ENCODE measurements at regions not wholly inside any gene's neighbourhood (a gene's known extent, or its start where the extent isn't known, plus 50 kb on each side); places are given as distances from the start of the nearest gene placed in this dataset.

DNA sequence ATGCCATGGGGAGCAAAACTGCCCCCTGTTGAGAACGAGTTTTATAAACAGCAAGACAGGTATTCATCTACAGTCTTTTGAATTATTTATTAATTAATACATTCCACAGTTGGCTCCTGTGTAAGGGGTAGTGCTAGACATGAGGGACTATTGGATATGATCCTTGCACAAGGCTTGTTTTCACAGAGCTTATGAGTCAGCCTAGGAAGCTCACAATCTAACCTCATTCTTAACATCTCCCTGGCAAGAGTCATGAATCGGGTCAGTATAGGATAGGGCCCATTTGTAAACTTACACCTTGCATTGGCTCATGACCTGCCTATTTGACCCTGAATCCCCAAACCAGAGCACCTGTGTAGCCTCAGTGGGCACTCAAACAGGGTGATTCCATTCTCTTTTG, 209.1 kb upstream of the HCCS start:
- DNase-seq: no peak

DNA sequence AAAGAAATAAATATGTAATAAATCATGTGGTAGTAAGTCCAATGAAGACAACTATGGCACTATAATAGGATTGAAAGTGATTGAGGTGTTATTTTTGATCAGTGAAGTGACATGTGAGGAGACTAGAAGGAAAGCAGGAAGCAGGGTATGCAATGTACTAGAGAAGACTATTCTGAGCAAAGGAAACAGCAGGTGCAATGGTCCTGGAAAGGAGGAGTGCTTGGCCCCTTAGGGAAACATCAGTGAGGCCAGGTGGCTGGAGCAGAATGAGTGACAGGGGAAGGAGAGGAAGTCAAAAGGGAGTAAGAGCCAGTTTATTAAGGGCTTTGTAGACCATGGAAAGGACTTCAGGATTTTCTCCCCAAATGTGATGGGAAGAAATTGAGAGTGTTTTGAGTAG, 207.6 kb upstream of the HCCS start:
- no peak for DNase-seq

DNA sequence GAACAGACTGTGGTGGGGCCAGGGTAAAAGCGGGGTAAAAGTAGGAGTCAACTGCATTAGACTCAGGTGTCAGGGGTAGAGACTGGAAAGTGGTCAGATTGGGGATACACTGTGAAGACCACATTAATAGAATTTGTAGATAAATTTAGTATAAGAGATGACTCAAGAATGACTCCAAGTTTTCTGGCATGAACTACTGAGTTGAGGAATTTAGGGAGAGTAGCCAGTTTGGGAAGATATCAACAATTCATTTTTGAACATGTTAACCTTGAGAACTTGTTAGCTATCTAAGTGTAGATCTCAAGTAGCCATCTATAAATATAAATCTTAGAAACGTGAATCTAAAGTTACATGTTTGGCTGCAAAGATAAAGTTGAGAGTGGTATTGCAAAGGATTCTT, 206.9 kb upstream of the HCCS start:
- no peak for DNase-seq

DNA sequence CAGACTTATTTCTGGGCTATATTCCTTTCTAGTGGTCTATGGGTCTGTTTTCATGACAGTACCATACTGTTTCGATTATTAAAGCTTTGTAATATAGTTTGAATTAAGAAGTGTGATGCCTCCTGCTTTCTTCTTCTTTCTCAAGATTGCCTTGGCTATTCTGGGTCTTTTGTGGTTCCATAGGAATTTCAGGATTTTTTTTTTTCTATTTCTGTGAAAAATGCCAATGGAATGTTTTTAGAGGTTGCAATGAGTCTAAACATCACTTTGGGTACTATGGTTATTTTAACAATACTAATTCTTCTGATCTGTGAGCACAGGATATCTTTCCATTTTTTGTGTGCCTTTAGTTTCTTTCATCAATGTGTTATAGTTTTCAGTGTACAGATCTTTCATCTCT, 204.3 kb upstream of the HCCS start:
- DNase-seq: no peak

DNA sequence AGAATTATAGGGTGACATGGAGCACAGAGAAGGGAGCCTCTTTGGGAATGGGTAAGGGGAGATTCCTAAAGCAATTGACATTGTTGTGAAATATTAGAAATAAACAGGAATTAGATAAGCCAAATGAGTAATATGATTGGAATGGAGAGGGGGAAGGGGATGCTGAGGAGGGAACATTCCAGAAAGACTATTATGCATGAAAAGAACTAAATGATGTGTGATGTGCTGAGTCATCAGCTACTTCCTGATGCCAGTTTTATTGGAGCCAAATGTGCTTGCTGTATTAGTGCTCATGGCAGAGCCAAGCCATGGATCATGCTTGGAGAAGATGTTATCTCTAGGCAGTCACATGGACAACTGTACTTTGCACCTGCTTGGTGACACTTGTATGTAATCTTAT, 189.0 kb upstream of the HCCS start:
- DNase-seq: peak; percentile 37

DNA sequence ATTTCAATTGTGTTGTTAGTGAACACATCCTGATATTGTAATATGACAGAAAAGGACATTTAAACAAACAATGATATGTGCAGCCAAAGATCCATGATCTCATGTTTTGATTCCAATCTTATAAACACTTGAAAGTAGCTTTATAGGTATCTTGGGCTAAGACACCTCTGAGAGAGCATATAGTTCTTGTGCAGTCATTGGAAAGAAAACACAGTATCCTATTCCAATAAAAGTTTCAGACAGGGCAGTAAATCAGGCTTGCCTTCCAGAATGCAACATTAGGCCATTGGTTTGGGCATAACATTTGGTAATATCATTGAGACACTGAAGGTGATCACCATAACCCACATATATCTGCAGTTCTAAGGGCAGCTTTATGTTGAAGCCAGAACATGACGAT, 188.3 kb upstream of the HCCS start:
- peak; percentile 31 for DNase-seq

DNA sequence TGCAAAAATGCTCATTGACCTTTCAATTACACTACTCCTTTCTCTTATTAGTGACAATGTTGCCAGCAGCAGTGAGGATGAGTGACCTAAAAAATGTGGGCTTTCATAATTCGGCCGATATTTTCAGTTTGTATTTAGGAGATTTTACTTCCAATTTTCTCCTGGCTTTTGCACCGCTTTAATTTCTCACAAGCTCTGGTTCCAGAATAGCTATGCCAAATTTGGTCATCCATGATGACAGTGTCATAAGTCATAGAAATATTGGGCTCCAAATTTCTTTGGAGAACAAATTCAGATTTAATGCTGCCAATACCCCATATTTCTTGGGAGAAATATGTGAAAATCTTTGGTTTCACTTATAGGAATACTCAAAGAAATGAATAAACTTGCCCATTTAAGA, 187.7 kb upstream of the HCCS start:
- DNase-seq: no peak

DNA sequence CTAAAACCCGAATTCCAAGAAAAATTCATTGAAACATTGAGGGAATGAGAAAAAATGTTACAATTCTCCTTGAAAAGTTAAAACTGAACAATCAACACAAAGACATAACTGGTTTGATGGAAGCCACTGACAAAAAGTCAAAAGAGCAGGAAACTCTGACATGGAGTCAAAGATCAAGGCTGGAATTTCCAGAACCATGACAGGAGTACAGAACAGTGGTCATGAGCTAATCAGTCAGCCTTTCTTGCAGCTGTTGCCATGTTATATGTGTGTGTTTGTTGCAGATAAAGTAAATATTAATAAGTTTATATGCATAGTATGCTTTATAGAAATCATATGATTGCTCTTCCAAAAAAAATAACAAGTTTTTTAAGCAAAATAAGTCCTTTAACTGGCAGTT, 184.7 kb upstream of the HCCS start:
- no peak for DNase-seq

DNA sequence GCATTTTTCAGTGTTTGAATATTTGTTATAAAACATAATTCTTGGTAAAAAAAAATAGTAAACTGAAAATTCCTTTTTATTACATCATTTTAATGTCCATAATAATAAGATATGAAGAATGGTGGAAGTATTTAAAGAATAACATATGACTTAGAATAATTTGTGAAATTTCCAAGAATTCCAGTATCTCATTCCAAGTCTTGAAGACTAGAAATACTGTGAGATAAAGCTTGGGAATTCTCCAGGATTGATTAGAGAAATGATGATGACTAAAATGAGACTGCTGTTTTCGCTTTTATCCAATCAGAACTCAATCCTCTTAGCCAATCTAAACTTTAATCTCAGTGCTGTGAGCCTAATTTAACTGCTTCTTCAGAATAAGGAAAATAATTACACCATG, 184.2 kb upstream of the HCCS start:
- DNase-seq: no peak

DNA sequence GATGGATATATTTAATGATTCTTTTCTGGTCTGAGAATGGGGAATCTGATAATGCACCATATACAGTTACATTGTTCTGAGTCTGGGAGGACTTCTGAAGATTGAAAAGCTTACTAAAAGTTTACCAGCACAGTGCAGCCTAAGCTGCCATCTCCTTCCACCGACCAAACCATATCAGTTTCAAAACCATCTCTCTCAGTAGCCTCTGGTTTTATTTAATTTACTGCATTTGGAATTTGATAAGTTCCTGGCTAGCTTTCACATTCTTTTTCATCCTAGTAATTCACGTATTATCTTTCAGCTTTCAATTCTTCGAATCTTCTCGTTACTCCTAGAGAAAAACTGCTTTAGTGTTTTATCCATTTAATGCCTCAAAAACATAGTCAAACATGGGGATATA, 181.4 kb upstream of the HCCS start:
- DNase-seq: no peak

DNA sequence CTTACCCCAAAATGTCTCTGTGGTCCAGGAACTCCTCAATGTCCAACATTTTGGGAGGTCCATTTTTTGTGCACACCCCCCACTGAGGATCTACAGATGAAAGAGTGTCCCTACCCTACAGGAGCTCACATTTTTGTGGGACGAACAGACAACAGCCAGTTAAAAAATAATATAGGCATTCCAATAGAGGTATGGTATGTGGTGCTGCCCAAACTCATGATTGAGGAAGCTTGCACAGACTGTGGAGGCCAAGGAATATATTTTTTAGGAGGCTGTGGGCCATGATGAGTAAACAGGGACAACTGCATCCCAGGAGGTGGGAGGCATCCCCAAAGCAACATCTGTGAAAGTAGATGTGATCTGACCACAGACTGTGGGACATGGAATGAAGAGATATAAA, 181.0 kb upstream of the HCCS start:
- no peak for DNase-seq

DNA sequence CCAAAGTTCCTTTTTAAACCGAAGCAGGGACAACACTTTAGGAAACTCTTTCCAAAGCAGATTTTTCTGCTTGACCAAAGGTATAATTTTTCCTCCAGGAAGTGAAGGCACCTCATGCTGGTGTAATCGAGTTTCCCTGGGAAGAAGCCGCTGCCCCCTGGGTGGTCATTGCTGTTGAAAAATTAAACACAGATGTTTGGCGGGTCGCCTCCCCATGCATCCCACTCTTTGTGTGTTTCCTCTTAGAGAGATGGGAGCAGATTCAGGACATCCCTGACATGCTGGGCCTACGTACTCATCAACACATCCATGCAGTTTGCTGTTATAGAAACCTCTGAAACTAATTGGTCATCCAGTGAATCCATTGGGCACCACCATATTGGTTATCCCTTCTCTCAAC, 179.2 kb upstream of the HCCS start:
- no peak for DNase-seq

DNA sequence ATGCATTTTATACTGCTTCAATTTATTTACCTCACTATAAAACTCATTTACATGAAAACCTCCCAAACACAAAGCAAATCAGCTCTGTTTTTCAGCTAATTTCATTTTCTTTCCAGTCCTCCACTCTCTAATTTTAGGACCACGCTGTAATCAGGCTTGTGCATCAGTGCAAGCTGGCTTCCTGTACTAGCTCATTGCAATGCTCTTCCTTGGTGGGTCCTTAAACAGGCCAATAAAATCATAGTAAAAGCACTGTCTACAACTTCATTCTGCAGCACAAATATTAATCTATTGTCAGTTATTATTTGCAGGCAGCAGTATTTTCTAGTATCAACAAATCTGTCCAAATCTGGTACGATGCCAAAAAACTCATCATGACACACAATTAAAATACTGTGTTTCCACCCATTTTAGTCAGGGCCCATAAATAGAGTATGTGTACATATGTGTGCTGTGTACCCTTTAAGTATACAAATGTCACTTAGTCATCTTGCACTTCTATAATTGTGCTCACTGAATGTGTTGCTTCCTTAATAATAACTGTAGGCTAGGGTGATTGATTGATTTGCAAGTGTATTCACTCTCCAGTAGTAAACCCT, 178.2 kb upstream of the HCCS start:
- no peak for DNase-seq

DNA sequence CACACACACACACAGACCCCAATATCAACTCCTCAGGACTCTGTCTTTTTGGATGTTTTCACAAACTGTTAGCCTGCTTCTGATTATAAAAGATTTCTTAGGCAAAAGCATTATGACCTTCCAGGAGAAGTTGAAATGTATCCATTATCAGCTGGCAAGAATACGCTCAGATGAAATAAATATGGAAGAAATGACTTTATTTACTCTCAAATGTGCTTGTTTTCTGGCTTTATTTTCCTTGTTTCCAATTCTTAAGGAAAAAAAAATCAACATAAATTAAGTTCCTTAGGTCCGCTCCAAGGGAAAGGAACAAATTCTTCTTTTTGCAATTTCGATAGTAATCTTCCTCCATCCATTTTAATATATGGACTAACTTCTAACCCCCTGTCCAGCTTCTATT, 175.6 kb upstream of the HCCS start:
- DNase-seq: no peak

DNA sequence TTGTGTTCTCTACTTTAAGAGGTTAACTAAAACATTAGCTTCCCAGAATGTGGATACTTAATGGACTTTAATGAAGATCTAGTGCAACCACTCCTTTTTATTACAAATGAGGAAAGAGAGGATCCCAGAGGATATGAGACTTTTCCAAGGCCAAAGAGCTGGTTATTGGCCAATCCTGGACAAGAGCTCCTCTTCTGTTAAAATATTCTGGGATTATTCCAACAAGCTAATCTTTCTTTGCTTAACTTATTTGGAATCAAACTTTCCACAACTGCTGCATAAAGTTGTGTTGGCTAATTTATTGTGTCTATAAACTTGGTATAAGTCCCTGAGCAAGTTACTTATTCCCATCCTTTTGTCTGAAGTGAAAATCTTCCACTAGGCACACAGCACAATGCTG, 174.2 kb upstream of the HCCS start:
- no peak for DNase-seq

DNA sequence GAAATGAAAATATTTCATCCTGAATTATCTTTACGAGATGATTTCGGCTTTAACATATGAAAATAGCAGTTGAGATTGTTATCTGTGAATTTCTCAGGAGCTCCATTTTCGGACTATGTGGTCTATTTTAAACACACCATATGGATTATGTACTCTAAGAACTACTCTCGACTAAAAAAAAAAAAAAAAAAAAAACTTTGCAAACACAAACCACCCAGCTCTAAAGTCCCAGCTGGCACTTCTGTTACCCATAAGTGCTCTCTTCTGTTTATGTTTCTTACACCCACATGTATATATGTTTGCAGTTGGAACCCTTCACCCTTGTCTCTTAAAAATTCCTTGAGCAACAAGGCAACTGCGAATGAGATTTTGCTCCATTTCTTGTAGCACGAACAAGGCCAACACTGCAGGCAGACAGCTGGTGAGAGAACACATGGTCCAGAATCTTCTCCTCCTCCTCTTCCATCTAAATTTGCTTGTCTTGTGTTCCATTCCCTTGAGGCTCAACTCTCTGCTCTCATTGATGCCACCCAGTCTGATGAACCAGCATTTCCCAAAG, 172.7 kb upstream of the HCCS start:
- DNase-seq: no peak

DNA sequence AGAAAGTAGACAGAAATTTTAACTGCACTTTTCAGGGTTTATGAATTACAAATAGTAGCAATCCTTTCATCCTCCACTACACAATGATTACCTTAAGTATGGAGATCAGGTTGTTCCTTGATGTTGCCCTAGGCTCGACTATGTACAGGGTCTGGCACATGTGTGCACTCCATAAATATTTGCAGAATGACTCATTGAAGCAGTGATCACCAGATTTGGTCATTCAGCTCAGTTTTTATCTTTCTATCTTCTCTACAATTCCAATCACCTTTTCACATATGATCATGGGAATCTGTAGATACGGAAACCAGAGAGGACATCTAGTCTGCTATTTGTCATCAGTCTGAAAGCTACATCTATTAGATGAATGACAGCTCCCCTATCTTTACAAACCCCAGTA, 171.7 kb upstream of the HCCS start:
- no peak for DNase-seq

DNA sequence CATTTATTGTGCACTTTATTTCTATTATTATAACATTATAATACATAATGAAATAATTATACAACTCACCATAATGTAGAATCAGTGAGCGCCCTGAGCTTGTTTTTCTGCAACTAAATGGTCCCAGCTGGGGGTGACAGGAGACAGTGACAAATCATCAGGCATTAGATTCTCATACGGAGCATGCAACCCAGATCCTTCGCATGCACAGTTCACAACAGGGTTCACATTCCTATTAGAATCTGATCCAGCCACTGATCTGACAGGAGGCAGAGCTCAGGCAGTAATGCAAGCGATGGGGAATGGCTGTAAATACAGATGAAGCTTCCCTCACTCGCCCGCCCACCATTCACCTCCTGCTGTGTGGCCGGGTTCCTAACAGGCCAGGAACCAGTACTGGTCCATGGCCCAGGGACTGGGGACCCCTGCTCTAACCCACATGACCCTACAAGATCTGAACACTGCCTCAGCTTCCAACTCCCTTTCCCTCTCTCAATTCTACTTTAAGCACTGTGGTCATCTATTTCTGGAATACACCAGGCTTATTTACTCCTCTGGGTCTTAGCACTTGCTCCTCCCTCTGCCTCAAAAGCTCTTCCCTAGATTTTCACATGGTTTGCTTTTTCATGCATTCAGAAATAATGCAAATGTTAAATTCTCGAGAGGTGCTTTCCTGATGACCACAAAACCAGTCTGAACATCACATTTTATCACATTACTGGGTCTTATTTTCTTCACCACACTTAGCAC, 166.8 kb upstream of the HCCS start:
- no peak for DNase-seq

DNA sequence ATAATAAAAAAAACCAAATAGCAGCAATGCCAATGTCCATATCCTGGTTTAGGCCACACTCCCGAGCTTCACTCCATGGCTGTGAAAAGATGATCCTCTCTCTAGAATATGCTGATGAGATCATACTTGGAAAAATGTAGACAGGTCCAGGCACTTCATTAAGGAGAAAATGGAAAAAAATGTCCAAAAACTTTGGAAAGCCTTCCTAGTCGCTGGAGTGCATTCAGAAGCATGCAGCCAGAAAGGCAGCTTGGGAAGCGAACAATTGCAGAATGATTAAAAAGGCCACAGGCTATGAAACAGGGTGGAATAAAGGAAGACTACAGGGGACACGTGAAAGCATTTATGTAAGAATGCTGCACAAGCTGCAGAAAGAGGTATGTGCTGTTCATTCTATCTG, 165.6 kb upstream of the HCCS start:
- DNase-seq: no peak

DNA sequence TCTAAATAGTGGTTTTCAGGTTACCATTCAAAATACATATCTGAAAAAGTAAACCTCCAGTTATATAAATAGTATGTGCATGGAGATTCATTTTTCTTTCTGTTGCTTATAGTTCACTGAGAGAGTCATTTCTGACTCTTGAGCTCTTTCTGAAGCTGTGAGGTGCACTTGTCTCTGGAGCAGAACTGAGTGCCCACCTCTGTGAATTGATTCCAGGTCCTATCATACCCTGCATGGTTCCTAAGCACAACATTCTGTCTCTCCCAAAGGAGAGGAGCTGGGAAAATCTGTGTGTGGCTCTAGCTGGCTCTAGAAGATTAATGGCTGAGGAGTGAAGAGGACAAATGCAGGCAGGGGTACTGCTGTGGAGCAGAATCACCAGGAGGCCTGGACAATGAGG, 161.6 kb upstream of the HCCS start:
- peak; percentile 51 for DNase-seq

DNA sequence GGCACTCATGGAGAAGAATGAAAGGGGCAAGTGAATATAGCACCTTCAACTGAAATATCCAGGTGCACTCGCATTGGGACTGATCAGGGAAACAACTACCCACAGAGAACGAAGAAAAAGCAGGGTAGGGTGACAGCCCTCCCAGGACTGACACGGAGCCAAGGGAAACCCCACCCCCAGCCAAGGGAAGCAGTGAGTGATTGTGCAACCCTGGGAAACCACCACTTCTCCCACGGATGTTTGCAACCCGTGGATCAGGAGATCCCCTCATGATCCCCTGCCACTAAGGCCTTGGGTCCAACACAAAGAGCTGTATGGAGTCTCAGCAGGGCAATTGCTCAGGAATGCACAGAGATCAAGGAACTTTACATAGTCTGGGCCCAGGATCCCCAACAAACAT, 158.5 kb upstream of the HCCS start:
- no peak for DNase-seq

DNA sequence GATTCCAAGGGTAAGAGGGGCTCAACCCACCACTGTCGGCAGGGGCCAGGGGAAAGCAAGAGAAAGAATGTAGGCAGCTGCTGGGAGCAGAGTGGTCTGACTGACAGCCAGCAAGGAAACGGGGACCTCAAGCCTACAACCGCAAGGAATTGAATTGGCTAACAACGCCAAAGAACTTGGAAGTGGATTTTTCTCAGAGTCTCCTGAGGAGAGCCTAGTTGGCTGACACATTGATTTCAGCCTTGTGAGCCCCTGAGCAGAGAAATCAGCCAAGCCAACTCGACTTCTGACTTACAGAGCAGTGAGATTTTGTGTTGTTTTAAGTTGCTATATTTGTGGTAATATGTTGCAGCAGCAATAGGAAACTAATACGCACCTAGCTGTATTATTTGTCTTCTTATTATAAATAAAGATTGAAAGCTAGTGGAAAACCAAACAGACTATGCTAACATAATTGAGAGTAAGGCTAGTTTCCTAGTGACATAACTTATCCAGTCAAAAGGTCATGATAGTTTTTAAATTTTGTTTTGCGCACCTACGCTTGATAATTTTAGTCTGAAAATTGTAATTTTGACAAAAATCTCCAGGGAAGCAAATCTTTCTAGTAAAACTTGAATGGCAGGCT, 145.8 kb upstream of the HCCS start:
- no peak for DNase-seq

DNA sequence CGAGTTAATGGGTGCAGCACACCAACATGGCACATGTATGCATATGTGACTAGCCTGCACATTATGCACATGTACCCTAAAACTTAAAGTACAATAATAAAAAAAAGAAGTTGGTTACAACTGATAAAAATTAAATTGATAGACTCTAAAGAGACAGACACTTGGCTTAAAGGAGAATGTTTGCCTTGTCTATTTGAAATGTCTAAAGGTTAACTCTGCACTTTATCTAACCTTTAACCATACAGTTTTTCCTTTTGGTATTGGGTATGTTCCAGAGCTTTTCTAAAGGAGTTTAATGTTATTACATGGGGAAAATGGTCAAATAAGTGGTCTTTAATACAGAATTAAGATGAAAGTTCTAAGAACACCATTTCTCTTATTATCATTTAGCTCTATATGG, 145.1 kb upstream of the HCCS start:
- no peak for DNase-seq

DNA sequence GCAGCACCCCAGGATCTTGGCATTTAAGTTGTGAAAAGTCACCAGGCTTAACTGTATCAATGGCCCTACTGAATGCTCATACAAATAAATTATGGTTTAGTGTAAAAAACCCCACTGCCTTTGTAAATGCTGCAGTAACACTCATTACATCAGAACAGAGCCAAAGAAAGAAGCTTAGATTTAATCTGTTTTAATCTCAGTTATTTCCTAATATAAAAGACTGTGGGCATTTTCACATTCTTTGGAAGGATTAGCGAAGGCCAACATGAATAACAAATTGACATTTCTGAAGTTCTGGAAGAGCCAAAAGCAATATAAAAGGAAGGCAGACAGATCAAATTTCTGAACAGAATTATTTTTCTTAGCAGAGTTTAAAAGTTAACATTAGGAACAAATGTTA, 140.0 kb upstream of the HCCS start:
- DNase-seq: no peak

DNA sequence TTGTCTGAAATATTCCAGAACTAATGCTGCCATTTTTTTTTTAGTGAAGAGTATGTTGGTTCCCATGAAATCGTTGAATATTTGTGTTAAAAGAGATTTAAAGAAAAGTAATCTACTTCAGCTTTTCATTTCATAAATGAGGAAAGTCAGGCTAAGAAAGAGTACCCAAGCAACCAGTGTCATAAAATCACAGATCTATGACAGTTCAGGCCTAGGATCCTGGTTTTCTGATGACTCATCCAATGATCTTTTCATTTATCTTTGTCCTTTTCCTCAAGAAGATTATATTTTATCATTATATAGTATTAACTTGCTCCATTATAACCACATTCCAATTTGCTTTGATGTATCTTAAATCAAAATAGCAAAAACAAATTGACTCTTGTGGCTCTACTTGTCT, 139.4 kb upstream of the HCCS start:
- no peak for DNase-seq
